Left lung (tissue), 4 donors: ENCODE measurements at regions not wholly inside any gene's neighbourhood (a gene's known extent, or its start where the extent isn't known, plus 50 kb on each side); places are given as distances from the start of the nearest gene placed in this dataset.

ENCODE experiments used
- ATAC-seq: fragments of 200-7000 bp; cut with Tn5 transposase; one replicate; pipeline ENCODE4 v1.9.1; 2020; ENCODE audit warnings: moderate library complexity
- DNase-seq, 4 donors: peaks; one replicate each; pipeline ENCODE4 v3.0.0-alpha.2; 2013 to 2020
- H3K27ac ChIP-seq, 2 donors: fragments of 200-600 bp; sonication (generic) in 1 of 2; one replicate each; pipeline versions ENCODE4 v1.5.0 to v1.8.0; 2020 to 2021
- H3K27me3 ChIP-seq, 2 donors: fragments of 200-600 bp; sonication (generic) in 1 of 2; one replicate each; pipeline versions ENCODE4 v1.5.0 to v1.8.0; 2020 to 2021
- H3K36me3 ChIP-seq, 2 donors: fragments of 200-600 bp; sonication (generic) in 1 of 2; one replicate each; pipeline versions ENCODE4 v1.5.0 to v1.8.0; 2020 to 2021
- H3K4me1 ChIP-seq, 2 donors: fragments of 200-600 bp; one replicate each; pipeline ENCODE4 v1.8.0; 2021
- H3K4me3 ChIP-seq, 2 donors: fragments of 200-600 bp; sonication (generic) in 1 of 2; one replicate each; pipeline versions ENCODE4 v1.5.0 to v1.8.0; 2020 to 2021; ENCODE audit warnings: mild to moderate bottlenecking in 1 of 2
- H3K9me3 ChIP-seq, 2 donors: fragments of 200-600 bp; sonication (generic) in 1 of 2; one replicate each; pipeline versions ENCODE4 v1.5.0 to v1.8.0; 2020 to 2021
- CTCF ChIP-seq, 2 donors: fragments of 200-600 bp; sonication (generic) in 1 of 2; IDR thresholded peaks; one replicate each; pipeline versions ENCODE4 v1.5.0 to v1.8.0; 2021; ENCODE audit warnings: antibody characterized with exemption in 2 of 2
- intact Hi-C, 2 donors: fragments of 100-400 bp; cut with DNase I; formaldehyde crosslinking; loops; one replicate each; pipeline versions ENCODE4 v1.11.2 to v1.14.2; 2022
- donor health status: DM: no; HTN: yes; CAD: no.
- donor health status: DM: no; HTN: no; CAD: no.

- Histone ChIP-seq H3K36me3 (no peaks in the 10 kb centered on the region), H3K4me3 (no peak overlapping the region), H3K27me3 (no peaks in the 10 kb centered on the region), H3K4me1 (no peaks in the 10 kb centered on the region), H3K9me3 (no peaks in the 10 kb centered on the region), H3K27ac (no peak overlapping the region)
- DNase-seq (no peak), ATAC-seq (no peak)
- intact Hi-C loops: no loop called here
- TF ChIP-seq CTCF (IDR thresholded peaks at IDR 0.05): no peak
Measured at GRCh38 chr3:30141927-30142326, 464.5 kb upstream of the TGFBR2 start.

GRCh38 chr3:30142946-30143345 lies 463.5 kb upstream of the TGFBR2 start:
- H3K9me3 ChIP-seq: no peaks in the 10 kb centered on the region
- intact Hi-C loops: no loop called here
- ATAC-seq: no peak
- no peak for TF ChIP-seq CTCF (IDR thresholded peaks at IDR 0.05)
- H3K4me3 ChIP-seq: no peak overlapping the region
- H3K27me3 ChIP-seq: no peaks in the 10 kb centered on the region
- H3K36me3 ChIP-seq: no peaks in the 10 kb centered on the region
- H3K27ac ChIP-seq: no peak overlapping the region
- no peaks in the 10 kb centered on the region for H3K4me1 ChIP-seq
- no peak for DNase-seq

GRCh38 chr3:30145281-30145680 lies 461.1 kb upstream of the TGFBR2 start:
- Histone ChIP-seq H3K27ac (no peak overlapping the region), H3K27me3 (no peaks in the 10 kb centered on the region), H3K9me3 (no peaks in the 10 kb centered on the region), H3K4me3 (no peak overlapping the region), H3K36me3 (no peaks in the 10 kb centered on the region), H3K4me1 (no peaks in the 10 kb centered on the region)
- no peak for TF ChIP-seq CTCF (IDR thresholded peaks at IDR 0.05)
- no peak for ATAC-seq
- DNase-seq: no peak
- intact Hi-C loops: no loop called here

GRCh38 chr3:30146978-30147377 lies 459.4 kb upstream of the TGFBR2 start:
- DNase-seq: no peak

GRCh38 chr3:30154853-30155252 lies 451.5 kb upstream of the TGFBR2 start:
- no peaks in the 10 kb centered on the region for H3K27me3 ChIP-seq
- intact Hi-C loops: no loop called here
- no peaks in the 10 kb centered on the region for H3K36me3 ChIP-seq
- H3K4me3 ChIP-seq: no peak overlapping the region
- H3K27ac ChIP-seq: no peak overlapping the region
- ATAC-seq (no peak), DNase-seq (no peak)
- H3K9me3 ChIP-seq: no peaks in the 10 kb centered on the region
- H3K4me1 ChIP-seq: no peaks in the 10 kb centered on the region
- TF ChIP-seq CTCF (IDR thresholded peaks at IDR 0.05): no peak

More at GRCh38 chr3:30146978-30147377, 459.4 kb upstream of the TGFBR2 start:
- Histone ChIP-seq H3K9me3 (no peaks in the 10 kb centered on the region), H3K4me3 (no peak overlapping the region), H3K27me3 (no peaks in the 10 kb centered on the region), H3K27ac (no peak overlapping the region), H3K4me1 (no peaks in the 10 kb centered on the region), H3K36me3 (no peaks in the 10 kb centered on the region)
- no peak for TF ChIP-seq CTCF (IDR thresholded peaks at IDR 0.05)
- ATAC-seq: no peak
- intact Hi-C loops: no loop called here
